HG02970 (cell line): ENCODE measurements at regions not wholly inside any gene's neighbourhood (a gene's known extent, or its start where the extent isn't known, plus 50 kb on each side); places are given as distances from the start of the nearest gene placed in this dataset.

Experiments
- ATAC-seq: cut with Tn5 transposase; IDR thresholded peaks from one replicate; pipeline ENCODE4 v1.9.1; 2021; ENCODE audit warnings: mild to moderate bottlenecking, moderate library complexity, moderate number of reproducible peaks; ENCODE audit not compliant: unreplicated experiment, low FRiP score

GRCh38 chr4:155077452-155078229, 130.8 kb upstream of the NPY2R start:
- no peak for ATAC-seq

DNA sequence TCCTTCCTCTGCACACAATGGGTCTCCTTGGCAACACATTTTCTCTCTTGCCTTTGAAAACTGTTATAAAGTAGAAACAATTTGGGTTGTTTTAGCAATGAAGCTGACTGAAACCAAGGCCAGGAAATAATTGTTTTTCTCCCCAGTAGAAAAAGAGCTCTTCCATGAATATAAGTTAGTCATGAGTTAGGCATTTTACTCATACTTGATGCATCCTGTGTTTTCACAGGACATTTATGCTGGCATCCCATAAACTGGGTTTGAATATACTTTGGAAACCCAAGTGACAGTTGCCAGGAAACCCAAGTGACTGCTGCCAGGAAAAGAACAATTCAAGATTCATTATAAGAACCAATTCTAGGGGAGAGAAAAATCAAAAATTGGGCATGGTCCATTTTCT, 128.6 kb upstream of the NPY2R start:
- ATAC-seq: no peak

DNA sequence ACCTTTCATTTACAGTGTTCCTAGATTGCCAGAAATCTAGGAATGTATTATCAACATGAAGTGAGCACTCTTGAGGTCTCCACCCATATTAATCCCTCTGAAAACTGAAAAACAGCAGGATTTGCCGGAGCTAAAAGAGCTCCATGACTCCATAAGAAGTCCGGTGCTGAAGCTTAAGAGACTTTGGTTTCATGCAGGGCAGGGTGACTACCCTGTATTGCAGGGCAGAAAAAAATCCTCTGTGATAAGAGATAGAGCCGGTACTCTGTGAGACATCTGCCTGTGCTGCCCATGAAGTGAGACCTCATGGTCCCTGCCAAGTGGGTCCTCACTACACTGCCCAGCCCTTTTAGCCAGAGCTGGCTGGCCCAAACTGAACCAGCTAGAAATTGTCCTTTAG, 127.2 kb upstream of the NPY2R start:
- ATAC-seq: no peak

DNA sequence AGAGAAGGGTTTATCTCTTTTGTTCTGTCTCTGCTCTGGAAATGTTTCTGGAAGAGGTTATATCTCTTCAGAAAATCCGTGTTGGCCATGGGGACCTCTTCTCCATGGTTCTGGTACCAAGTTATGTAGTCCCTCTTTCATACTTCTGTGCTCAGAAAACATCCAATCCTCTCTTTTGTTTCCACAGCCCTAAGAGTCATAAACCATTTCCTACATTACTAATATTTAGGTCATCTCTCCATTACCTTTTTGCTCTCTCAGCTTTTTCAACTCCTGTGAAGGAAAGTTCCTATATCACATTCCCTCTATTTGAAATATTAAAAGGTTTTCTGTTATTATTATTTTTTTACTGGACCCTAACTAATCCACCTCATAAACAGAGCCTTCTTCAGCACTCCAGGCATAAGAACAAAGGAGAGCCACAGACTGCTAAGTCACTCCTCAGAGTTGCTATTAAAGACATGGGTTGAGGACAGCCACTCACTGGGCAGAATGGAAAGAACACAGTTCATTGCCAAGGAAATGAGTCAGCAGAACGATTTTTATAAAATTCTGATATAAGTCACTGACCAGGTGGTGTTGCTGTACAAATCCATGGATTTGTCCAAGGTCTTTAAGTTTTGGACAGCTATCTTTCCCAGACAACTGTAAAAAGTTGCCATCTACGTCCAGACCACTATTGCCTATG, 122.4 kb upstream of the NPY2R start:
- no peak for ATAC-seq

- no peak for ATAC-seq
Observed at GRCh38 chr4:155094201-155094820, 114.1 kb upstream of the NPY2R start.

DNA sequence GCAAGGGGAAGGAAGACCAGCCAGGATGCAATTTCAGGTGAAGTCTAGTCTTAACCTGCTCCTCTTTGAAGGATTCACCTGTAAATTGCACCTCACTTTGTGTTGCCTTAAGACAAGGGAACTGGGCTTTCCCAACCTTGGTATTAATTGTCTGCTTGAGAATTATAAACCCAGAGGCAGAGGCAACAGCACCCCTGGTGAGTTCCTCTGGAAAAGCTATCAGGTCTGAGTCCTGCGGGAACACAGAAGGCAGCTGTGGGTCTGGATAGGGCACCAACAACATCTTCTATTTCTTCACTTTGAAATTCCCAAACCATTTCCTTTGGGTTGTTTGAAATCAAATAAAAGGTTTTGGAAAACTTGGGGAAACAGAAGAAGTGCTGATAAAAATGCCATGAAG, 109.2 kb upstream of the NPY2R start:
- ATAC-seq: no peak

DNA sequence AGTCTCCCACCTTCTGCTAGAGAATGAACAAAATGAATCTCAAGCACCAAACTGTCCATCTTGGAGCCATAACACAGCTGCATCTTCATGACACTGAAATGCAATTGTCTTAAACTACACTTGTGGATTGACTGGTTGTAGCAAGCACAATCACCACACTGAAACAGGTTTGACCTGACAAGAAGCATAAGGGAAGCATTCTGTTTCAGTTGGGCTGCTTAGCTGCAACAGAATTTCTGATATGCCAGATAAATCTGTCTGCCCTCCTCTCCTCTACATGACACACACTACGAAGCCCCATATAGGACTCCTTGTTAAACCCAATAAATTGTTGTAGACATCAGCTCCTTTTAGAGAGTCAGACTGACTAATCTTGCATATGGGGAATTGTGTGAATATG, 101.8 kb upstream of the NPY2R start:
- no peak for ATAC-seq

DNA sequence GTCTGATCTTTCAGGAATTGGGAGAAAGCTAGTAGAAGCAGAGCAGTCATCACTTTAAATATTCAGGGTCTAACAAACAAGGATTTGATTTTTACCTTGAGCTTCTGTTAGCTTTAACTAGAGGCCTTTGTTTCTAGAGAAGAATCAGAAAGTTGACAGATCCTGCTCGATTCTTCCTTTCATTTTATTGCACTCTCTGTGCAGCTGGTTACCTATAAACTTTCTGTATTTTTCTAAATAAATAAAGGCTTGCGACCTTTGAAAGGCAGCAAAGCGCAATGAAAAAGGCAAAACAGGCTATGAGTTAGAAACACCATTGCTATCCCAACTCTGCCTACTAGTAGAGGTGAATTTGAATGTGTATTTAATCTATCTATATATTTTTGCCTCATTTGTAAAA, 101.4 kb upstream of the NPY2R start:
- ATAC-seq: no peak

- ATAC-seq: no peak
Observed at GRCh38 chr4:155114790-155115189, 93.6 kb upstream of the NPY2R start.

GRCh38 chr4:155119006-155119405, 89.4 kb upstream of the NPY2R start:
- no peak for ATAC-seq

DNA sequence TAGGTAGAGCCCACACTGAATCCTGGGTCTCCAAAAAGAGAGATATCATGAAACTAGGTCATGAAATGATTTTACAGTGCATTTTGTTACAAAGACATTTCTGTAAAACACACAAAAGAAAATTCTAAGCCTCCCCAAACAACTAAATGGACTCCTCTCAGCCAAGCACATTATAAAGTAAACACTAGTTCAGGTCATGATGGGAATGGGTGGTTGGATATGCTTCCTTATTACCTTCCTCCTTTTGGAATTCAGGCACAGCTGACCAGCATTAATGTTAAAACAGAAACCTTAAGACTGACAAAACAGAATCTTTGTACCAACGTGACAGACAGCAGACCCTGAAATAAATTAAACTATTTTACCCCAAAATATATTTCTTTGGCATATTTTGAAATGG, 87.9 kb upstream of the NPY2R start:
- ATAC-seq: no peak

- ATAC-seq: no peak
Observed at GRCh38 chr4:155122382-155122781, 86.1 kb upstream of the NPY2R start.

- no peak for ATAC-seq
Observed at GRCh38 chr4:155134136-155134535, 74.3 kb upstream of the NPY2R start.

- ATAC-seq: no peak
Observed at GRCh38 chr4:155140889-155141288, 67.5 kb upstream of the NPY2R start.

- ATAC-seq: no peak
Observed at GRCh38 chr4:155143512-155143911, 64.9 kb upstream of the NPY2R start.
